Astrocyte (in vitro differentiated cells and primary cell): ENCODE measurements at regions not wholly inside any gene's neighbourhood (a gene's known extent, or its start where the extent isn't known, plus 50 kb on each side); places are given as distances from the start of the nearest gene placed in this dataset.

Source experiments
- EZH2 ChIP-seq: IDR thresholded peaks from 2 replicates; pipeline ENCODE4 v1.6.1; 2012; ENCODE audit warnings: mild to moderate bottlenecking, low read length, inconsistent platforms; ENCODE audit not compliant: insufficient read depth
- TF ChIP-seq, protein P1 (sequence below): IDR thresholded peaks from 2 replicates; pipeline ENCODE4 v1.5.1; 2011; ENCODE audit warnings: low read depth, mild to moderate bottlenecking, inconsistent platforms, low read length, moderate library complexity; ENCODE audit not compliant: insufficient read depth

DNA sequence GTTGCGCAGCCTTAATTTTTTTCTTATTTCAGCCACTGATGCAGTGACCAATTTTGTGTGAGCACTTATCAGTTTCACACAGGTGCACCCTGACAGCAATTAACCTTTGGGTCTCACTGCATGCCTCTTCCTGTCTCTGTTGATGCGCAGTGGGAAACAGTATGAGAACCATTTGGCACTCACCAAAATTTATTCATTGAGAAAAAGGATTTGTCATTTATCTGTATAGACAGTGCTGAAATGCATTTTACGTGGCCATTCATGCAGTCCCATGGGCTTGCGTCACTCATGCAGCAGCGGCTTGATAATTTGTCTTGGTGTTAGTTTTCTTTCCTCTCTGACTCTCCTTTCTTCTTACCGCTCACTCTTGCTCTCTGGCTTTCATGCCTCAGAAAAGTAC lies 157.5 kb downstream of the C12orf75 start:
- TF ChIP-seq, protein P1, sequence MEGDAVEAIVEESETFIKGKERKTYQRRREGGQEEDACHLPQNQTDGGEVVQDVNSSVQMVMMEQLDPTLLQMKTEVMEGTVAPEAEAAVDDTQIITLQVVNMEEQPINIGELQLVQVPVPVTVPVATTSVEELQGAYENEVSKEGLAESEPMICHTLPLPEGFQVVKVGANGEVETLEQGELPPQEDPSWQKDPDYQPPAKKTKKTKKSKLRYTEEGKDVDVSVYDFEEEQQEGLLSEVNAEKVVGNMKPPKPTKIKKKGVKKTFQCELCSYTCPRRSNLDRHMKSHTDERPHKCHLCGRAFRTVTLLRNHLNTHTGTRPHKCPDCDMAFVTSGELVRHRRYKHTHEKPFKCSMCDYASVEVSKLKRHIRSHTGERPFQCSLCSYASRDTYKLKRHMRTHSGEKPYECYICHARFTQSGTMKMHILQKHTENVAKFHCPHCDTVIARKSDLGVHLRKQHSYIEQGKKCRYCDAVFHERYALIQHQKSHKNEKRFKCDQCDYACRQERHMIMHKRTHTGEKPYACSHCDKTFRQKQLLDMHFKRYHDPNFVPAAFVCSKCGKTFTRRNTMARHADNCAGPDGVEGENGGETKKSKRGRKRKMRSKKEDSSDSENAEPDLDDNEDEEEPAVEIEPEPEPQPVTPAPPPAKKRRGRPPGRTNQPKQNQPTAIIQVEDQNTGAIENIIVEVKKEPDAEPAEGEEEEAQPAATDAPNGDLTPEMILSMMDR, result no peak
- no peak for TF ChIP-seq EZH2
